Fibroblast of mammary gland (primary cell): ENCODE measurements at regions not wholly inside any gene's neighbourhood (a gene's known extent, or its start where the extent isn't known, plus 50 kb on each side); places are given as distances from the start of the nearest gene placed in this dataset.

Source experiments
- DNase-seq: peaks from one replicate; pipeline ENCODE4 v3.0.0-alpha.2; 2010; ENCODE audit warnings: low read depth
- H3K4me3 ChIP-seq: 2 replicates; pipeline ENCODE4 v1.5.1; 2011; ENCODE audit warnings: low read depth, mild to moderate bottlenecking, low read length, moderate library complexity; ENCODE audit not compliant: control insufficient read depth
- CTCF ChIP-seq: conservative IDR thresholded peaks from 2 replicates; pipeline ENCODE4 v1.5.1; 2011; ENCODE audit warnings: low read depth, low read length, inconsistent platforms; ENCODE audit not compliant: control insufficient read depth, insufficient read depth

GRCh38 chr3:22542311-22542710 is 660.8 kb upstream of the UBE2E2 start:
- peak; percentile 56 for DNase-seq
- no peak for TF ChIP-seq CTCF
- no peak overlapping the region for H3K4me3 ChIP-seq

DNA sequence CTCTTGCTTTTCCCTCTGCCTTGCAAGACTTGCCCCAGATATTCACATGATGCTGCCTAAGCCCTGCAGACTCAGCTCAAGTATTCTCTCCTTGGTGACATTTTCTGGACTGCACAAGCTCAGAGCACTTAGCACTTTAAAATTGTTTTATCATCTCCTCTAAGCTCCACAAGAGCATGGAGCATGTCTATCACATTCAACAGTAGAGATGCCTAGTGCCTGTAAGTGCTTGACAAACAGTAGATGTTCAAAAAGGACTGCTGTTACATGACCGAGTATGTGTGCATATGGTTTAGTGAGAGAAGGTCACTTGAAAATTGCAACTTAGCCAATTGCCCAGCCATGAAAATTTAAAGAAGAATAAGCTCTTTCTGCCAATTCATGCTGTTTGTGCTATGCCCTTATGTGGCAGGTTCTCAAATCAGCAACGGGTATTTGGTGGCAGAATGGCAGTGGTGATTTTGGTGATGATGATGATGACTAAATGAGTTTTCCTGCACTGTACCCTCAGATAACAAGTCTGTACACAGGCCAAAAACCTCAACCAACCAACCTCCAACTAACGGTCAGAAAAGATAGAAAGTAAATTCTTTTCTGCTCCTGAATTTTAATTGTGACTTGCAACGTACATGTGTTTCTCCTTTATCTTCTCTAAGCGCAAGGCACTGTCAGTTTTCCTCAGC is 647.2 kb upstream of the UBE2E2 start:
- TF ChIP-seq CTCF = no peak
- DNase-seq = no peak
- H3K4me3 ChIP-seq = no peak overlapping the region

DNA sequence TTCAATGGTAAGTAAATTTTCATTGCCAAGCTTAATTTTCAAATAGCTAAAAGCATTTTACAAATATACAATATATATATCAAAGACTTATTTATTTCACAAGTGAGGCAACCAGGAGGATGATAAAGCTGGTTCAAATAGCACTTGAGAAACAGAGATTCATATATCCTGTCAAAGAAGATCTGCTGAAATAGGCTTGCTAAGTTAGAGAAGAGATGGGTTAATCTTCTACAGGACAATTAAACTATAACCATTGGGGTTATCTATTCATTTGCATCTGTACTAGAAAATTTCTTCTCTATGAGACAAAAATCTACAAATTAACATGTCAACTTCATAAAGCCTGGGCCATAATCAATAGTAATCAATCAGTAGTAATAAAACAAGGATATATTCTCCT is 637.7 kb upstream of the UBE2E2 start:
- no peak overlapping the region for H3K4me3 ChIP-seq
- DNase-seq = no peak
- TF ChIP-seq CTCF = no peak

DNA sequence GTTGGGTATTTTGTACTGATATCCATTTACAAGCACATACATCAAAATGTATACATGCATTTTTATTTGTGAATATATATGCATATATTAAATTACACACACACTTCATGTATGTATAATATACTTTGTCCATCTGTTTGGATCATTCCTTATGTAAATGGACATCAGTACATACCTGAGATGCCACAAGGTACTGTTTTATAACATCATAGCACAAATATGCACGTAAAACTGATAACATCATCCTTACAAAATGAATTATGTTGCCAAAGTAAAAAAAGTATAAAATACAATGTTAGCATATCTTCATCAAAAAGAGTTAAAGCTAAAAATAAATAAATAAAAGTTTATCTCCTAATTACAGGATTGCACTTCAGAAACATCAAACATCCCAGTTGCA is 634.8 kb upstream of the UBE2E2 start:
- TF ChIP-seq CTCF = no peak
- H3K4me3 ChIP-seq = no peak overlapping the region
- DNase-seq = no peak

DNA sequence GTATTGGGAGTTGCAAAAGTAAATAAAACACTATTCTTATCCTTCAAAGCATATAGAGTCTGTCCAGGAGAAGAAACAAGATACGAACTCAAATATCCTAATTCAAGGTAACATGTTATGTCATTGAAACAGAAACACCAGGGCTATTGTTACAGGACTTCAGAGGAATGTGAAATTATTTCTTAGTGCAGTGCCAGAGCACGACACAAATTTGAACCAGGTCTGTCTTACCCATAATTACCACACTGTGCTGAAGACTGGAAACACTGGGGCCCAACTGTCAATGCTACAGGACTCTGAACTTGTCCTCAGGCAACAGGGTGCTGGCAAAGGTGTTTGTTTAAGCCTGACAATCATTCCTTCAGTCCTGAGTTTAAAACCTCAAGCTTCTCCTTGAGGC is 633.6 kb upstream of the UBE2E2 start:
- DNase-seq = no peak
- H3K4me3 ChIP-seq = no peak overlapping the region
- no peak for TF ChIP-seq CTCF

DNA sequence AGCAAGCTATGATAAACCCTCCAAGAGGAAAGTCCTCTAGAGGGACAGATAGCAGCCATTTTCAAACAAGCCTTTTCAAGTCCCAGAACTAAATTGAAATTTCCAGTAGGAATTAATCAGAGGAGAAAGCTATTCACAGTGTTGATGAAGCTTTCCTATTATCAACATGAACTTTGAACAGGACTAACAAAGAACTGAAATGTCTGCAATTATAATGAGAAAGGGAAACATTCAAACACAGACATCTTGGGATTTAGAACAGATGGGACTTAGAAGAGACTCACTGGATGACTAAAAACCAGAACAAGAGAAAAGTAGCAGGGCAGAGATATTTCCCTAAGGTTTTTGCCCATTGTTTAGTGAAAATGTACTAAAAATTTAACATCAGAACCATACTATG is 622.1 kb upstream of the UBE2E2 start:
- TF ChIP-seq CTCF = no peak
- no peak for DNase-seq
- H3K4me3 ChIP-seq = no peak overlapping the region

DNA sequence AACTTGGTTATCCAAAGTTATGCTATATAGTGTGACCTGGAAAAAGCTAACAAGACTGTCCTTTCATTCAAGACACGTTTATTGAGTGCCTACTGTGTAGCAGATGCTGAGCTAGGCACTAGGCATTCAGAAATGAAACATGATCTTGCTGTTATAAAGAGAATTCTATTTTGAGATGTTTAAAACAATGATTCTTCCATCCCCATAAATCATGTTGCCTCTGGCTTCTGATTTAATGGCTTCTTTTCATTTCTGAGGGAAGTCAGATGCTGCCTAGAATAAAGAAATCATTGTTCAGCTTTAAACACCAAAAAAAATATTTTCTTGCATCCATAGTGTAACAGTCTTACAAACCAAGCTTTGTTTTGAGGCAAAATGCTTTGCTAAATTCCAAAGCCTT is 620.9 kb upstream of the UBE2E2 start:
- TF ChIP-seq CTCF = no peak
- no peak for DNase-seq
- no peak overlapping the region for H3K4me3 ChIP-seq
